Brain microvascular endothelial cell (primary cell): ENCODE measurements at regions not wholly inside any gene's neighbourhood (a gene's known extent, or its start where the extent isn't known, plus 50 kb on each side); places are given as distances from the start of the nearest gene placed in this dataset.

Experiments
- DNase-seq: peaks from one replicate; pipeline ENCODE4 v3.0.0-alpha.2; 2020
- H3K27ac ChIP-seq: fragments of 250-450 bp; sonication (Bioruptor Pico); 2 replicates; pipeline ENCODE4 v1.5.1; 2020; ENCODE audit warnings: mild to moderate bottlenecking, moderate library complexity
- H3K27me3 ChIP-seq: fragments of 250-450 bp; sonication (Bioruptor Pico); replicated peaks from 2 replicates; pipeline ENCODE4 v1.5.1; 2020; ENCODE audit warnings: mild to moderate bottlenecking
- H3K36me3 ChIP-seq: fragments of 250-450 bp; sonication (Bioruptor Pico); replicated peaks from 2 replicates; pipeline ENCODE4 v1.5.1; 2020; ENCODE audit warnings: mild to moderate bottlenecking
- H3K4me3 ChIP-seq: 2 replicates; pipeline ENCODE4 v1.5.1; 2011; ENCODE audit warnings: low read depth, mild to moderate bottlenecking, control low read depth, low read length, moderate library complexity
- in situ Hi-C: cut with HindIII; loops from 2 replicates; pipeline ENCODE4 v1.10.0; 2017; ENCODE audit warnings: low sequenced_read_pairs, low pct_ligation_motif_present
- TF ChIP-seq, protein P1 (sequence below): IDR thresholded peaks from 2 replicates; pipeline ENCODE4 v1.5.1; 2011; ENCODE audit warnings: low read depth, mild to moderate bottlenecking, moderate library complexity, low read length, control low read depth, inconsistent platforms; ENCODE audit errors: missing control alignments

DNA sequence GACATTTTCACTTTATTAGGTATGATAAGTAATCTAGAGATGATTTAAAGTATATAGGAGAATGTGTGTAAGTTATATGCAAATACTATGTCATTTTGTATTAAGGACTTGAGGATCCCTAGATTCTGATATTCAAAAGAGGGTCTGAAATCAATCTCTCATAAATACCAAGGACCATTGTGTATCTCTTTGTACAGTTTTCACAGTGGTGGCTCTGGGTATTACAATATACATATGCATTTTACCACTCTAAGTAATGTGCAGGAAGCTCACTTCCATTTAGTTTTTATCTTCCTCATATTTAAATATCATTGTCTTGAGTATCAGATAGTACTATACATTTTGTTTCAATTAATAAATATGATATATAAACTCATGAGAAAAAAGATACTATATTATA is 862.6 kb upstream of the PCDH20 start:
- in situ Hi-C loops, result no loop called here
- Histone ChIP-seq H3K36me3 (no peaks in the 10 kb centered on the region), H3K27ac (no peak overlapping the region), H3K4me3 (no peak overlapping the region), H3K27me3 (no peaks in the 10 kb centered on the region)
- DNase-seq, result no peak
- TF ChIP-seq, protein P1, sequence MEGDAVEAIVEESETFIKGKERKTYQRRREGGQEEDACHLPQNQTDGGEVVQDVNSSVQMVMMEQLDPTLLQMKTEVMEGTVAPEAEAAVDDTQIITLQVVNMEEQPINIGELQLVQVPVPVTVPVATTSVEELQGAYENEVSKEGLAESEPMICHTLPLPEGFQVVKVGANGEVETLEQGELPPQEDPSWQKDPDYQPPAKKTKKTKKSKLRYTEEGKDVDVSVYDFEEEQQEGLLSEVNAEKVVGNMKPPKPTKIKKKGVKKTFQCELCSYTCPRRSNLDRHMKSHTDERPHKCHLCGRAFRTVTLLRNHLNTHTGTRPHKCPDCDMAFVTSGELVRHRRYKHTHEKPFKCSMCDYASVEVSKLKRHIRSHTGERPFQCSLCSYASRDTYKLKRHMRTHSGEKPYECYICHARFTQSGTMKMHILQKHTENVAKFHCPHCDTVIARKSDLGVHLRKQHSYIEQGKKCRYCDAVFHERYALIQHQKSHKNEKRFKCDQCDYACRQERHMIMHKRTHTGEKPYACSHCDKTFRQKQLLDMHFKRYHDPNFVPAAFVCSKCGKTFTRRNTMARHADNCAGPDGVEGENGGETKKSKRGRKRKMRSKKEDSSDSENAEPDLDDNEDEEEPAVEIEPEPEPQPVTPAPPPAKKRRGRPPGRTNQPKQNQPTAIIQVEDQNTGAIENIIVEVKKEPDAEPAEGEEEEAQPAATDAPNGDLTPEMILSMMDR, result no peak

DNA sequence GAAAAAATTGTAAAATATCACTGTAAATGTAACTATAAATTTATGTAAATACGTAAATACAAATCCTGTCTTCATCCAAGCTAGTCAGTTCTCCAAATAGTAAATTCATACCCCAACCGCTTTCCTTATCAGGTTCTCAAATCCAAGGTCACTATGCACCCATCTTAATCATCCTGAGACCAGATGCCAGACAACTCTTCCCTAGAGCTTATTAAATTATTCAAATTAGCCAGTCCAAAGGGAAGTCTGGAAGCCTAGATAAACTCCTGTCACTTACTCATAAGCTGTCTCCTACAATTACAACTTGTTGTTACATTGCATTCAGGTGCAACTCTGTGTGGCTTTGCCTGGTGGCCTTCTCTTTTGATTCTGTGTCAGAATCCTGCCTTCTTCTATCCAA is 836.1 kb upstream of the PCDH20 start:
- no peak overlapping the region for H3K4me3 ChIP-seq
- H3K27me3 ChIP-seq, result no peaks in the 10 kb centered on the region
- DNase-seq, result no peak
- no peaks in the 10 kb centered on the region for H3K36me3 ChIP-seq
- TF ChIP-seq, protein P1, result no peak
- H3K27ac ChIP-seq, result no peak overlapping the region
- in situ Hi-C loops, result no loop called here

DNA sequence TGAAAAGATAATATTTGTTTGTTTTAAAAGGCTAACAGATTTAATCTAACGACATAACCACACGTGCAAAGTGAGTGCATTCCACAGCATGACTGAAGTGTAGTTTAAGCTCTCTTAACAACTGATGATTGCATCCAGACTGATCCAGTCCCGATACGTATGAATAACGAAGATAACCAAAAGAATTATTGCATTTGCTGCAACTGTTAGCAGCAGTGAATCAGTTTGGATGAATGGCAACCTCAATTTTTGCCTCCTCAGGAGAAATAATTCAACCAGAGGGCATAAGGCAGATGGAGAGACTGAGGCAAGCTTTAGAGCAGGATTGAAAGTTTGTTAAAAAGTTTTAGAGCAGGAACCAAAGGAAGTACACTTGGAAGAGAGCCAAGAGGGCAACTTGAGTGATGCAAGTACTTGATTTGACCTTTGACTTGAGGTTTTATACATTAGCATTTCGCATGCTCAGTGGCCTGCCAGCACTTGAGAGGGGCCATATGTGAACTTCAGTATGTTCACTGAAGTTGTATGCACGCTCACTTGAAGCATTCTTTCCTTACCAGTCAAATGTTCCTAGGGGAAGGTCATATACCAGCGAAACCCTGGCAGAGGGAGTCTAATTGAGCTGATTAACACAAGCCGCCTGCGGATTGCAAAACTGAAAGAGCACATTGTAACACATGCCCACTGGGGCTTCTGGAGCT is 835.0 kb upstream of the PCDH20 start:
- Histone ChIP-seq H3K27me3 (no peaks in the 10 kb centered on the region), H3K36me3 (no peaks in the 10 kb centered on the region), H3K27ac (no peak overlapping the region), H3K4me3 (no peak overlapping the region)
- DNase-seq, result no peak
- TF ChIP-seq, protein P1, result no peak
- in situ Hi-C loops, result no loop called here

DNA sequence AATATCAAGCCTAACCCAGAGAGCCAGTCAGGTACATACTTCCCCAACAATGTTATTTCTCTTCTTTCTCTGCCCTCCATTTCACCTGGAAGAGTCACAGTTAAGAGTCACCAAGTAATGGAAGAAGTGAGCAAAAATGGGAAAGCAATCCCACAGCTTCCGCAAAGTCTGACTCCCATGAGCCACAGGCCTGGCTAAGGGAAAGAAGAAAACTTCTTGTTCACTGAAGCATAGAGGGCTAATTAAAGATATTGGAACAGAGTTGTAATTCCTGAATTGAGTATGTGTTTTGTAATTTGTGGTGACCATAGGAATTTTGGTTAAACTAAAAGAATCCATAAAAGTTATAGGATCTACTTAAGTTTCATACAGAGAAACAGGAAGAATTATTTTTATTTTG is 830.9 kb upstream of the PCDH20 start:
- H3K27ac ChIP-seq, result no peak overlapping the region
- H3K4me3 ChIP-seq, result no peak overlapping the region
- no peaks in the 10 kb centered on the region for H3K27me3 ChIP-seq
- TF ChIP-seq, protein P1, result no peak
- in situ Hi-C loops, result no loop called here
- no peak for DNase-seq
- no peaks in the 10 kb centered on the region for H3K36me3 ChIP-seq

DNA sequence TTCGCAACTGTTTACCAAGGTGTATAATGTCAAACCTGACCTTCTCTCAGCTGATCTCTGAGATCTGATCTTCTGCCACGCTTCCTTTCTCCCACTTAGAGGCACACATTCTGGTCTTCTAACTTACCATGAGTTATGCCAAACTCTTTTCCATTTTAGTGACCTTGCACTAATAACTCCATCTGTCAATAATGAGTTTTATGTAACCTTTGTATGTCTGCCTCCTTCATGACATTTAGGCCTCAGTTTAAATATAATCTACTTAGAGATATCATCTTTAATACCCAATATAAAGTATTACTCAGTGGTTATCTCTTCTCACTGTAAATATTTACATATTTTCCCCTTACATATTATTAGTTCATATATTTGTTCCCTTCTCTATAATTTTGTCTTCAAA is 827.5 kb upstream of the PCDH20 start:
- H3K27me3 ChIP-seq, result no peaks in the 10 kb centered on the region
- no peaks in the 10 kb centered on the region for H3K36me3 ChIP-seq
- no peak for DNase-seq
- H3K4me3 ChIP-seq, result no peak overlapping the region
- in situ Hi-C loops, result no loop called here
- TF ChIP-seq, protein P1, result no peak
- H3K27ac ChIP-seq, result no peak overlapping the region
